Suprapubic skin (tissue), 4 donors: ENCODE measurements at regions not wholly inside any gene's neighbourhood (a gene's known extent, or its start where the extent isn't known, plus 50 kb on each side); places are given as distances from the start of the nearest gene placed in this dataset.

ENCODE experiments used
- DNase-seq, 2 donors: peaks; one replicate each; pipeline ENCODE4 v3.0.0-alpha.2; 2019; ENCODE audit warnings: low spot score in 2 of 2
- H3K27ac ChIP-seq: fragments of 200-600 bp; sonication (generic); one replicate; pipeline ENCODE4 v1.5.1; 2019
- H3K27me3 ChIP-seq: fragments of 200-600 bp; sonication (generic); one replicate; pipeline ENCODE4 v1.5.1; 2019
- H3K36me3 ChIP-seq: fragments of 200-600 bp; sonication (generic); one replicate; pipeline ENCODE4 v1.5.1; 2019
- H3K4me1 ChIP-seq: fragments of 200-600 bp; sonication (generic); one replicate; pipeline ENCODE4 v1.5.1; 2019
- H3K4me3 ChIP-seq: fragments of 200-600 bp; sonication (generic); one replicate; pipeline ENCODE4 v1.5.1; 2019; ENCODE audit warnings: mild to moderate bottlenecking
- H3K9me3 ChIP-seq: fragments of 200-600 bp; sonication (generic); one replicate; pipeline ENCODE4 v1.5.1; 2019
- CTCF ChIP-seq, 2 donors: fragments of 200-600 bp in 1 of 2; fragments of 450-650 bp in 1 of 2; sonication (generic) in 1 of 2; IDR thresholded peaks; one replicate each; pipeline ENCODE4 v1.5.1; 2016 to 2019; ENCODE audit warnings: antibody characterized with exemption in 2 of 2, mild to moderate bottlenecking in 1 of 2, moderate library complexity in 1 of 2
- EP300 ChIP-seq: sonication (generic); formaldehyde crosslinking; IDR thresholded peaks from one replicate; pipeline ENCODE4 v1.6.1; 2017; ENCODE audit warnings: antibody characterized with exemption
- POLR2A ChIP-seq, 2 donors: fragments of 450-650 bp; IDR thresholded peaks; one replicate each; pipeline ENCODE4 v1.6.1; 2017; ENCODE audit warnings: antibody characterized with exemption in 2 of 2, mild to moderate bottlenecking in 2 of 2, moderate library complexity in 2 of 2
- POLR2AphosphoS5 ChIP-seq, 3 donors: sonication (generic); formaldehyde crosslinking; IDR thresholded peaks; one replicate each; pipeline ENCODE4 v1.6.1; 2017; ENCODE audit warnings: antibody characterized with exemption in 3 of 3
- WGBS: methylation state at CpG from one replicate; pipeline ENCODE4 v1.1.5; 2018; 5-methylcytosine and 5-hydroxymethylcytosine counted together

GRCh38 chr3:162262129-162262528, 765.5 kb downstream of the OTOL1 start:
- no peaks in the 10 kb centered on the region for H3K36me3 ChIP-seq
- no peaks in the 10 kb centered on the region for H3K4me1 ChIP-seq
- H3K4me3 ChIP-seq = no peak overlapping the region
- TF ChIP-seq CTCF (IDR thresholded peaks at IDR 0.05) (no peak), POLR2A (IDR thresholded peaks at IDR 0.05) (no peak), POLR2AphosphoS5 (IDR thresholded peaks at IDR 0.05) (no peak), EP300 (no peak)
- no peak overlapping the region for H3K27ac ChIP-seq
- no peak for DNase-seq
- H3K27me3 ChIP-seq = no peaks in the 10 kb centered on the region
- 95% methylated on average over 1 of the region's 1 CpG for WGBS
- no peaks in the 10 kb centered on the region for H3K9me3 ChIP-seq

- DNase-seq = no peak
Observed at GRCh38 chr3:162263596-162263995, 767.0 kb downstream of the OTOL1 start.

GRCh38 chr3:162269636-162270458, 773.2 kb downstream of the OTOL1 start:
- no peak for TF ChIP-seq EP300
- no peak for TF ChIP-seq POLR2AphosphoS5 (IDR thresholded peaks at IDR 0.05)
- TF ChIP-seq POLR2A (IDR thresholded peaks at IDR 0.05) = no peak
- no peak for TF ChIP-seq CTCF (IDR thresholded peaks at IDR 0.05)

More at GRCh38 chr3:162263596-162263995, 767.0 kb downstream of the OTOL1 start:
- no peaks in the 10 kb centered on the region for H3K36me3 ChIP-seq
- no peak overlapping the region for H3K4me3 ChIP-seq
- no peaks in the 10 kb centered on the region for H3K9me3 ChIP-seq
- TF ChIP-seq EP300 (no peak), CTCF (IDR thresholded peaks at IDR 0.05) (no peak), POLR2AphosphoS5 (IDR thresholded peaks at IDR 0.05) (no peak), POLR2A (IDR thresholded peaks at IDR 0.05) (no peak)
- no peaks in the 10 kb centered on the region for H3K27me3 ChIP-seq
- H3K27ac ChIP-seq = no peak overlapping the region
- WGBS = 73% methylated on average over 2 of the region's 2 CpGs
- H3K4me1 ChIP-seq = no peaks in the 10 kb centered on the region

GRCh38 chr3:162274070-162274469, 777.5 kb downstream of the OTOL1 start:
- H3K27ac ChIP-seq = no peak overlapping the region
- DNase-seq = no peak

More at GRCh38 chr3:162269636-162270458, 773.2 kb downstream of the OTOL1 start:
- Histone ChIP-seq H3K27ac (no peak overlapping the region), H3K4me3 (no peak overlapping the region), H3K9me3 (no peaks in the 10 kb centered on the region), H3K36me3 (no peaks in the 10 kb centered on the region), H3K4me1 (no peaks in the 10 kb centered on the region), H3K27me3 (no peaks in the 10 kb centered on the region)
- DNase-seq = no peak
- 72% methylated on average over 9 of the region's 9 CpGs for WGBS

More at GRCh38 chr3:162274070-162274469, 777.5 kb downstream of the OTOL1 start:
- H3K4me1 ChIP-seq = no peaks in the 10 kb centered on the region
- H3K9me3 ChIP-seq = no peaks in the 10 kb centered on the region
- no peak overlapping the region for H3K4me3 ChIP-seq
- no peaks in the 10 kb centered on the region for H3K36me3 ChIP-seq
- TF ChIP-seq POLR2AphosphoS5 (IDR thresholded peaks at IDR 0.05) (no peak), POLR2A (IDR thresholded peaks at IDR 0.05) (no peak), CTCF (IDR thresholded peaks at IDR 0.05) (no peak), EP300 (no peak)
- no peaks in the 10 kb centered on the region for H3K27me3 ChIP-seq
